PC-9 (cell line): ENCODE measurements at regions not wholly inside any gene's neighbourhood (a gene's known extent, or its start where the extent isn't known, plus 50 kb on each side); places are given as distances from the start of the nearest gene placed in this dataset.

ENCODE experiments used
- BruUV-seq: library from RNA; stranded (reverse); fragments of 400-500 nt; replicated peaks from 2 replicates; lab custom pipeline; 2021; lab: Mats Ljungman, UMichigan
- CTCF ChIA-PET: fragments of 300-600 bp; sonication (Branson Sonifier 250); formaldehyde crosslinking; loops from one replicate; lab custom pipeline; 2022; ENCODE audit warnings: antibody characterized with exemption; lab: Charles Lee
- POLR2A ChIA-PET: fragments of 300-600 bp; sonication (Branson Sonifier 250); formaldehyde crosslinking; loops from one replicate; lab custom pipeline; 2022; ENCODE audit warnings: antibody characterized with exemption; ENCODE audit not compliant: unreplicated experiment; lab: Charles Lee
- DNase-seq, 2 experiments: peaks; one replicate each; pipeline versions ENCODE4 v3.0.0 to v3.0.0-alpha.2; 2015 to 2022; ENCODE audit warnings: mixed read lengths in 1 of 2
- H2AFZ ChIP-seq: fragments of 200-600 bp; sonication (generic); 2 replicates; pipeline ENCODE4 v1.8.1; 2017; ENCODE audit warnings: antibody characterized with exemption
- H3F3A ChIP-seq: fragments of 200-600 bp; sonication (generic); 2 replicates; pipeline ENCODE4 v1.8.1; 2017; ENCODE audit warnings: antibody characterized with exemption, mild to moderate bottlenecking, low read depth; ENCODE audit not compliant: insufficient read depth
- H3K27ac ChIP-seq: fragments of 200-600 bp; sonication (generic); 2 replicates; pipeline ENCODE4 v1.6.1; 2016; ENCODE audit warnings: mixed run types
- H3K27me3 ChIP-seq: fragments of 200-600 bp; sonication (generic); 2 replicates; pipeline ENCODE4 v1.6.1; 2016; ENCODE audit warnings: low read depth, mixed run types; ENCODE audit not compliant: insufficient read depth
- H3K36me3 ChIP-seq: fragments of 200-600 bp; sonication (generic); 2 replicates; pipeline ENCODE4 v1.6.1; 2016; ENCODE audit warnings: low read depth, mixed run types
- H3K4me1 ChIP-seq: fragments of 200-600 bp; sonication (generic); replicated peaks from 2 replicates; pipeline ENCODE4 v1.6.1; 2016; ENCODE audit warnings: mixed run types; ENCODE audit not compliant: insufficient read depth
- H3K4me2 ChIP-seq: fragments of 200-600 bp; sonication (generic); 2 replicates; pipeline ENCODE4 v1.6.1; 2017; ENCODE audit warnings: mixed run types
- H3K4me3 ChIP-seq: fragments of 200-600 bp; sonication (generic); 2 replicates; pipeline ENCODE4 v1.6.1; 2016; ENCODE audit warnings: mixed run types
- H3K79me2 ChIP-seq: fragments of 200-600 bp; sonication (generic); 2 replicates; pipeline ENCODE4 v1.6.1; 2017; ENCODE audit warnings: low read depth, mixed run types
- H3K9me2 ChIP-seq: fragments of 200-600 bp; sonication (generic); 2 replicates; pipeline ENCODE4 v1.8.1; 2017; ENCODE audit warnings: mild to moderate bottlenecking; ENCODE audit not compliant: insufficient read depth
- H3K9me3 ChIP-seq: fragments of 200-600 bp; sonication (generic); 2 replicates; pipeline ENCODE4 v1.8.1; 2016; ENCODE audit warnings: low read depth; ENCODE audit not compliant: insufficient read depth
- H4K20me1 ChIP-seq: fragments of 200-600 bp; sonication (generic); 2 replicates; pipeline ENCODE4 v1.8.1; 2017; ENCODE audit not compliant: insufficient read depth
- EZH2 ChIP-seq: fragments of 200-600 bp; sonication (generic); IDR thresholded peaks from 2 replicates; pipeline ENCODE4 v1.8.0; 2017; ENCODE audit warnings: antibody characterized with exemption, low read depth
- intact Hi-C: fragments of 100-400 bp; cut with micrococcal nuclease; formaldehyde crosslinking; loops from one replicate; pipeline ENCODE4 v1.10.0; 2022; ENCODE audit not compliant: unreplicated experiment
- TF ChIP-seq, protein P1 (sequence below): fragments of 200-600 bp; sonication (generic); conservative IDR thresholded peaks from 2 replicates; pipeline ENCODE4 v1.6.1; 2017; ENCODE audit warnings: mixed run types, antibody characterized with exemption, mild to moderate bottlenecking, moderate library complexity

DNA sequence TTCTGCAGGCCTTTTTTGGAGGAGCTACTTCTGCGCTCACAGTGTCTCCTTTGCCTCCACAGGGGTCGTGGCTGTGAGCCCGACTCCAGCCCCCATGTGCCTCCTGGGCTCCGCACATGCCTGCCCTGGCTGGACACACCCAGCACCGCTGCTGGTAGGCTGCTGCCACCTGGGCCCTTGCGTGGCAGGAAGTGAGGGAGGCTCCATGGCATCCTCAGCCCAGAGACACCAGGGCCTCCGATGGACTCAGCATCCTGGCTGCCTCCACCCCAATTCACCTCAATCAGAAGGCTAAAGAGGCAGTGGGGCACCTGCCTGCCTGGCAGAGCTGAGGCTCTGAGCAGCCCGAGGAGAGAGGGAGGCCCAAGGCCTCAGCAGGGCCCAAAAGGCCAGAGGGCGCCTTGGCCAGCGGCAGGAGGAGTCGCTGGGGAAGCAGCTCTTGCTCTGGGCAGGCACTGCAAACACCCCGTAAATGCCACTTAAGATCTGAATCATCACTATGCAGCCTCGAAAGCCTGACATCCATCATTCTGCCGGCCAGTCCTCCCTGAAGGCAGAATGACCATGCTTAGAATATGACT is 68.3 kb upstream of the OTOS start:
- no peaks in the 10 kb centered on the region for H3K36me3 ChIP-seq
- H3K9me2 ChIP-seq, result no peaks in the 10 kb centered on the region
- ChIA-PET POLR2A (interaction anchor here (0.6 kb wide), 1 partner anchor 25 kb away, joined by 7 read pairs; no protein-coding TSS in a partner anchor), CTCF (no interaction called here)
- peak overlapping the region; percentile 30; the same call in 1 of the 2 replicates for H3K4me2 ChIP-seq
- TF ChIP-seq, protein P1, sequence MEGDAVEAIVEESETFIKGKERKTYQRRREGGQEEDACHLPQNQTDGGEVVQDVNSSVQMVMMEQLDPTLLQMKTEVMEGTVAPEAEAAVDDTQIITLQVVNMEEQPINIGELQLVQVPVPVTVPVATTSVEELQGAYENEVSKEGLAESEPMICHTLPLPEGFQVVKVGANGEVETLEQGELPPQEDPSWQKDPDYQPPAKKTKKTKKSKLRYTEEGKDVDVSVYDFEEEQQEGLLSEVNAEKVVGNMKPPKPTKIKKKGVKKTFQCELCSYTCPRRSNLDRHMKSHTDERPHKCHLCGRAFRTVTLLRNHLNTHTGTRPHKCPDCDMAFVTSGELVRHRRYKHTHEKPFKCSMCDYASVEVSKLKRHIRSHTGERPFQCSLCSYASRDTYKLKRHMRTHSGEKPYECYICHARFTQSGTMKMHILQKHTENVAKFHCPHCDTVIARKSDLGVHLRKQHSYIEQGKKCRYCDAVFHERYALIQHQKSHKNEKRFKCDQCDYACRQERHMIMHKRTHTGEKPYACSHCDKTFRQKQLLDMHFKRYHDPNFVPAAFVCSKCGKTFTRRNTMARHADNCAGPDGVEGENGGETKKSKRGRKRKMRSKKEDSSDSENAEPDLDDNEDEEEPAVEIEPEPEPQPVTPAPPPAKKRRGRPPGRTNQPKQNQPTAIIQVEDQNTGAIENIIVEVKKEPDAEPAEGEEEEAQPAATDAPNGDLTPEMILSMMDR, result no peak
- TF ChIP-seq EZH2, result no peak
- no peaks in the 10 kb centered on the region; the same call in 1 of the 2 replicates for H3K9me3 ChIP-seq
- no TSS peak for BruUV-seq
- DNase-seq, result peak in 1 of 2 experiments; percentile 57
- intact Hi-C loops, result no loop called here
- H3K4me1 ChIP-seq, result peaks cover 32% of the 10 kb centered on the region
- no peak overlapping the region for H3K27ac ChIP-seq
- H3K4me3 ChIP-seq, result no peak overlapping the region
- no peak overlapping the region for H2AFZ ChIP-seq
- H3K27me3 ChIP-seq, result peaks cover 8% of the 10 kb centered on the region; the same call in 1 of the 2 replicates
- H4K20me1 ChIP-seq, result 0 out of 2 replicates have a peak, but pooled peaks cover 4% of the 10 kb centered on the region
- peaks cover 17% of the 10 kb centered on the region; the same call in 1 of the 2 replicates for H3F3A ChIP-seq
- H3K79me2 ChIP-seq, result no peaks in the 10 kb centered on the region

GRCh38 chr2:240209493-240209892 is 69.0 kb upstream of the OTOS start:
- ChIA-PET CTCF (no interaction called here), POLR2A (interaction anchor here (0.6 kb wide), 1 partner anchor 24 kb away, joined by 7 read pairs; no protein-coding TSS in a partner anchor)
- Histone ChIP-seq H3K36me3 (no peaks in the 10 kb centered on the region), H3F3A (peaks cover 17% of the 10 kb centered on the region; the same call in 1 of the 2 replicates), H2AFZ (no peak overlapping the region), H3K9me2 (no peaks in the 10 kb centered on the region), H3K4me1 (peaks cover 32% of the 10 kb centered on the region), H3K27ac (no peak overlapping the region), H3K9me3 (no peaks in the 10 kb centered on the region; the same call in 1 of the 2 replicates), H3K27me3 (0 out of 2 replicates have a peak, but pooled peaks cover under 1% of the 10 kb centered on the region), H4K20me1 (0 out of 2 replicates have a peak, but pooled peaks cover 4% of the 10 kb centered on the region), H3K4me3 (no peak overlapping the region), H3K79me2 (no peaks in the 10 kb centered on the region), H3K4me2 (peak overlapping the region; percentile 30)
- TF ChIP-seq, protein P1, result no peak
- TF ChIP-seq EZH2, result no peak
- intact Hi-C loops, result no loop called here
- no TSS peak for BruUV-seq
- peak; percentile 65 to 73 for DNase-seq

GRCh38 chr2:240210198-240210965 is 69.9 kb upstream of the OTOS start:
- Histone ChIP-seq H3K9me3 (no peaks in the 10 kb centered on the region; the same call in 1 of the 2 replicates), H3K4me1 (peaks cover 24% of the 10 kb centered on the region), H3F3A (peaks cover 16% of the 10 kb centered on the region; the same call in 1 of the 2 replicates), H4K20me1 (no peaks in the 10 kb centered on the region), H3K36me3 (no peaks in the 10 kb centered on the region), H3K27ac (no peak overlapping the region), H3K4me3 (no peak overlapping the region), H3K9me2 (no peaks in the 10 kb centered on the region), H2AFZ (no peak overlapping the region), H3K27me3 (no peaks in the 10 kb centered on the region), H3K79me2 (no peaks in the 10 kb centered on the region), H3K4me2 (no peak overlapping the region)
- CTCF ChIA-PET, result no interaction called here
- no TSS peak for BruUV-seq
- POLR2A ChIA-PET, result no interaction called here
- TF ChIP-seq, protein P1, result no peak
- no peak for TF ChIP-seq EZH2
- DNase-seq, result no peak
- intact Hi-C loops, result no loop called here
